ENCODE measurements at regions not wholly inside any gene's neighbourhood (a gene's known extent, or its start where the extent isn't known, plus 50 kb on each side); places are given as distances from the start of the nearest gene placed in this dataset.

- ChIA-PET POLR2A (no interaction called here), CTCF (no interaction called here)
- Histone ChIP-seq H3K79me2 (ENCODE audit: control insufficient read depth, insufficient read depth, low read length) (no peaks in the 10 kb centered on the region), H3K36me3 (replicated peaks in 1 of 2; ENCODE audit: control extremely low read depth in 1 of 2, control insufficient read depth in 1 of 2, extremely low read depth in 1 of 2, insufficient read depth in 2 of 2, low read length in 1 of 2) (no peaks in the 10 kb centered on the region), H3K4me2 (replicated peaks; ENCODE audit: low read depth, low read length, poor library complexity, severe bottlenecking) (no peak overlapping the region), H2AFZ (ENCODE audit: insufficient read depth, low read depth, low read length, poor library complexity, severe bottlenecking) (no peak overlapping the region), H3K27me3 (replicated peaks in 1 of 4; ENCODE audit: control extremely low read depth in 1 of 4, control insufficient read depth in 3 of 4, insufficient read depth in 4 of 4, low read length in 3 of 4) (no peaks in the 10 kb centered on the region), H3K4me1 (ENCODE audit: control insufficient read depth in 2 of 2, insufficient read depth in 2 of 2, low read length in 2 of 2) (no peaks in the 10 kb centered on the region), H4K20me1 (ENCODE audit: control insufficient read depth, insufficient read depth, low read length, poor library complexity, severe bottlenecking) (no peaks in the 10 kb centered on the region), H3K4me3 (ENCODE audit: control extremely low read depth in 1 of 5, extremely low read depth in 1 of 5, insufficient read depth in 1 of 5, low read depth in 2 of 5, low read length in 4 of 5) (no peak overlapping the region), H3K27ac (ENCODE audit: low read length in 2 of 2) (no peak overlapping the region), H3K9ac (ENCODE audit: low read length) (no peak overlapping the region), H3K9me3 (ENCODE audit: control extremely low read depth in 1 of 3, control insufficient read depth in 2 of 3, insufficient read depth in 1 of 3, low read length in 2 of 3) (no peaks in the 10 kb centered on the region)
- 78% methylated on average over 3 of the region's 6 CpGs for WGBS (ENCODE audit: insufficient coverage)
- ATAC-seq (ENCODE audit: low read depth) (no peak), DNase-seq (no peak)
- Mint-ChIP-seq H3K9me3 (ENCODE audit: insufficient read depth) (no peaks in the 10 kb centered on the region), H3K27ac (no peak overlapping the region), H3K4me1 (no peaks in the 10 kb centered on the region), H3K27me3 (no peaks in the 10 kb centered on the region), H3K4me3 (no peak overlapping the region)
- intact Hi-C loops (cut with micrococcal nuclease) = no loop called here
- TF ChIP-seq CTCF (IDR thresholded peaks at IDR 0.05) (no peak), EZH2 (IDR thresholded peaks at IDR 0.05; ENCODE audit: borderline replicate concordance, insufficient read depth, low read depth, low read length, poor library complexity, severe bottlenecking) (no peak)
These were observed 138.3 kb downstream of the ASB1 start for GRCh38 chr2:238565031-238565430.

- H3K79me2 ChIP-seq (ENCODE audit: control insufficient read depth, insufficient read depth, low read length) = no peaks in the 10 kb centered on the region
- ChIA-PET POLR2A (no interaction called here), CTCF (no interaction called here)
- no peaks in the 10 kb centered on the region for H3K27me3 ChIP-seq (replicated peaks in 1 of 4; ENCODE audit: control extremely low read depth in 1 of 4, control insufficient read depth in 3 of 4, insufficient read depth in 4 of 4, low read length in 3 of 4)
- H3K4me1 ChIP-seq (ENCODE audit: control insufficient read depth in 2 of 2, insufficient read depth in 2 of 2, low read length in 2 of 2) = no peaks in the 10 kb centered on the region
- H3K9ac ChIP-seq (ENCODE audit: low read length) = no peak overlapping the region
- H3K27ac ChIP-seq (ENCODE audit: low read length in 2 of 2) = no peak overlapping the region
- Mint-ChIP-seq H3K4me3 (no peak overlapping the region), H3K9me3 (ENCODE audit: insufficient read depth) (no peaks in the 10 kb centered on the region), H3K27me3 (no peaks in the 10 kb centered on the region), H3K27ac (no peak overlapping the region), H3K4me1 (no peaks in the 10 kb centered on the region)
- WGBS (ENCODE audit: insufficient coverage) = 98% methylated on average over 8 of the region's 16 CpGs
- ATAC-seq (ENCODE audit: low read depth) = no peak
- DNase-seq = no peak
- H3K4me2 ChIP-seq (replicated peaks; ENCODE audit: low read depth, low read length, poor library complexity, severe bottlenecking) = no peak overlapping the region
- H3K36me3 ChIP-seq (replicated peaks in 1 of 2; ENCODE audit: control extremely low read depth in 1 of 2, control insufficient read depth in 1 of 2, extremely low read depth in 1 of 2, insufficient read depth in 2 of 2, low read length in 1 of 2) = no peaks in the 10 kb centered on the region
- no peak for TF ChIP-seq CTCF (IDR thresholded peaks at IDR 0.05)
- no peak for TF ChIP-seq EZH2 (IDR thresholded peaks at IDR 0.05; ENCODE audit: borderline replicate concordance, insufficient read depth, low read depth, low read length, poor library complexity, severe bottlenecking)
- H2AFZ ChIP-seq (ENCODE audit: insufficient read depth, low read depth, low read length, poor library complexity, severe bottlenecking) = no peak overlapping the region
- intact Hi-C loops (cut with micrococcal nuclease) = no loop called here
- H4K20me1 ChIP-seq (ENCODE audit: control insufficient read depth, insufficient read depth, low read length, poor library complexity, severe bottlenecking) = no peaks in the 10 kb centered on the region
- no peak overlapping the region for H3K4me3 ChIP-seq (ENCODE audit: control extremely low read depth in 1 of 5, extremely low read depth in 1 of 5, insufficient read depth in 1 of 5, low read depth in 2 of 5, low read length in 4 of 5)
- no peaks in the 10 kb centered on the region for H3K9me3 ChIP-seq (ENCODE audit: control extremely low read depth in 1 of 3, control insufficient read depth in 2 of 3, insufficient read depth in 1 of 3, low read length in 2 of 3)
These were observed 139.4 kb downstream of the ASB1 start for GRCh38 chr2:238566001-238566645.

Data from B cell (primary cell).